ENCODE measurements at regions not wholly inside any gene's neighbourhood (a gene's known extent, or its start where the extent isn't known, plus 50 kb on each side); places are given as distances from the start of the nearest gene placed in this dataset.

DNA sequence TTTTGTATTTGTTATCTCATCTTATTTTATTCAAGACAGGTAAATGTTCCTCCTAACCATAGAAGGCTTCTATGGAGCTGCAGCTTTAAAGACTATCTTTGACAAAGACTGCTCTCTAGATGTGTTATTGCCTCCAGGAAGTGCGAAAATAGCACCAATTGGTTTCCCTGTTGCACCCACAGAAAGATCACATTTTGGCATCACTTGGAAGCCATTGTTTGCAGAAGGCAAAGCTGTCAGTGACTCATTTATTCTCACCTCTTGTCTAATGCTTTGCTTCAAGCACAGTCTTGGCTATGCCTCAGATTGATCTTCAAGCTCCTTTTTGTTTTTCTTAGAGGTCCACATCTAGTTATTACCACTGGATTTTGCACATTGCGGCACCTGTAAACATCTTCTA, 150.3 kb downstream of the PCDH7 start:
- CTCF ChIA-PET (ENCODE audit: unreplicated experiment): no interaction called here
- H3K79me2 ChIP-seq (ENCODE audit: insufficient read depth, low read depth, low read length): no peaks in the 10 kb centered on the region
- H3K4me2 ChIP-seq (ENCODE audit: low read length): no peak overlapping the region

DNA sequence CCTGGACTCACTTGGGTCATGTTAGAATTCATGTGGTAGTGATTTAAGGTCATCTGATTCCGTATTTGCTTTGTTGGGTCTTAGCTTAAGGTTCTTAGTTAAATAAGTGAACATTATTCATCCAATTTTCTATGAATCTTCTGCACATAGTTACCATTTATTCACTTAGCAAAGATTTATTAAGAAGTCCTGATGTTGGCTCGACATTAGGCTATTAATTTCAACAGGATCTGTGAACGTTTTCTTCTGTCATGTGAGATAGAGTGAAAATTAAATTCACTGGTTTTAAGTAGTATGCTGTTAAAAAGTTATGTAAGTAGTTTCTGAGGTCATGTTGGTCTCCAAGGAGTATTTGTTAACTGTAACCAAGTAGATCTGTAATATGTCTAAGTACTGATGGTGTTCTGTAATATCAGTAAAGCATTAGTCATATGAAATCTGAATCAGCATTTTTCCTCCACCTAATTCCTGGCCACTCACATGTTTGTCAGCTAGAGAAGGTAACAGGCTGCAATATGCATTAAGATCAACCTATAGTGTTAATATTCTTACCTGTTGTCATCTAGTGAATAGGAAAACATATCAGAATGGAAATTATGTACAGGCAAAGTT, 155.6 kb downstream of the PCDH7 start:
- no peak for TF ChIP-seq EZH2phosphoT487 (IDR thresholded peaks at IDR 0.05; ENCODE audit: borderline replicate concordance, low read depth, low read length)
- TF ChIP-seq, protein P1, sequence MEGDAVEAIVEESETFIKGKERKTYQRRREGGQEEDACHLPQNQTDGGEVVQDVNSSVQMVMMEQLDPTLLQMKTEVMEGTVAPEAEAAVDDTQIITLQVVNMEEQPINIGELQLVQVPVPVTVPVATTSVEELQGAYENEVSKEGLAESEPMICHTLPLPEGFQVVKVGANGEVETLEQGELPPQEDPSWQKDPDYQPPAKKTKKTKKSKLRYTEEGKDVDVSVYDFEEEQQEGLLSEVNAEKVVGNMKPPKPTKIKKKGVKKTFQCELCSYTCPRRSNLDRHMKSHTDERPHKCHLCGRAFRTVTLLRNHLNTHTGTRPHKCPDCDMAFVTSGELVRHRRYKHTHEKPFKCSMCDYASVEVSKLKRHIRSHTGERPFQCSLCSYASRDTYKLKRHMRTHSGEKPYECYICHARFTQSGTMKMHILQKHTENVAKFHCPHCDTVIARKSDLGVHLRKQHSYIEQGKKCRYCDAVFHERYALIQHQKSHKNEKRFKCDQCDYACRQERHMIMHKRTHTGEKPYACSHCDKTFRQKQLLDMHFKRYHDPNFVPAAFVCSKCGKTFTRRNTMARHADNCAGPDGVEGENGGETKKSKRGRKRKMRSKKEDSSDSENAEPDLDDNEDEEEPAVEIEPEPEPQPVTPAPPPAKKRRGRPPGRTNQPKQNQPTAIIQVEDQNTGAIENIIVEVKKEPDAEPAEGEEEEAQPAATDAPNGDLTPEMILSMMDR (conservative IDR thresholded peaks at IDR 0.05; ENCODE audit: low read length): no peak
- BruUV-seq (replicated peaks): no TSS peak
- H3K4me2 ChIP-seq (ENCODE audit: low read length): no peak overlapping the region
- no peaks in the 10 kb centered on the region for H3K79me2 ChIP-seq (ENCODE audit: insufficient read depth, low read depth, low read length)
- H3K27ac ChIP-seq (ENCODE audit: low read depth, low read length, poor library complexity, severe bottlenecking): no peak overlapping the region
- no peak overlapping the region for H2AFZ ChIP-seq (ENCODE audit: low read length)
- ChIA-PET CTCF (ENCODE audit: unreplicated experiment) (no interaction called here), POLR2A (no interaction called here)
- DNase-seq (ENCODE audit: low spot score): no peak
- no peak overlapping the region for H3K4me3 ChIP-seq (ENCODE audit: low read depth, low read length, poor library complexity, severe bottlenecking)
- no peaks in the 10 kb centered on the region for H3K9me2 ChIP-seq (ENCODE audit: insufficient read depth, low read length)
- H3K9me3 ChIP-seq (ENCODE audit: low read length): no peaks in the 10 kb centered on the region
- H3K36me3 ChIP-seq (ENCODE audit: insufficient read depth, low read length): no peaks in the 10 kb centered on the region
- H3K4me1 ChIP-seq (ENCODE audit: insufficient read depth, low read length, poor library complexity, severe bottlenecking): no peaks in the 10 kb centered on the region
- H4K20me1 ChIP-seq (ENCODE audit: insufficient read depth, low read length): no peaks in the 10 kb centered on the region
- intact Hi-C loops (cut with micrococcal nuclease; ENCODE audit: unreplicated experiment): no loop called here

More for the DNA sequence above, 150.3 kb downstream of the PCDH7 start:
- H3K27ac ChIP-seq (ENCODE audit: low read depth, low read length, poor library complexity, severe bottlenecking): no peak overlapping the region
- H3K4me3 ChIP-seq (ENCODE audit: low read depth, low read length, poor library complexity, severe bottlenecking): no peak overlapping the region
- no peaks in the 10 kb centered on the region for H4K20me1 ChIP-seq (ENCODE audit: insufficient read depth, low read length)
- H3K4me1 ChIP-seq (ENCODE audit: insufficient read depth, low read length, poor library complexity, severe bottlenecking): no peaks in the 10 kb centered on the region
- TF ChIP-seq, protein P1 (conservative IDR thresholded peaks at IDR 0.05; ENCODE audit: low read length): no peak
- no peak for TF ChIP-seq EZH2phosphoT487 (IDR thresholded peaks at IDR 0.05; ENCODE audit: borderline replicate concordance, low read depth, low read length)
- no peak overlapping the region for H2AFZ ChIP-seq (ENCODE audit: low read length)
- POLR2A ChIA-PET: no interaction called here
- intact Hi-C loops (cut with micrococcal nuclease; ENCODE audit: unreplicated experiment): no loop called here
- no peaks in the 10 kb centered on the region for H3K9me2 ChIP-seq (ENCODE audit: insufficient read depth, low read length)
- no TSS peak for BruUV-seq (replicated peaks)
- DNase-seq (ENCODE audit: low spot score): no peak
- no peaks in the 10 kb centered on the region for H3K9me3 ChIP-seq (ENCODE audit: low read length)
- no peaks in the 10 kb centered on the region for H3K36me3 ChIP-seq (ENCODE audit: insufficient read depth, low read length)

DNA sequence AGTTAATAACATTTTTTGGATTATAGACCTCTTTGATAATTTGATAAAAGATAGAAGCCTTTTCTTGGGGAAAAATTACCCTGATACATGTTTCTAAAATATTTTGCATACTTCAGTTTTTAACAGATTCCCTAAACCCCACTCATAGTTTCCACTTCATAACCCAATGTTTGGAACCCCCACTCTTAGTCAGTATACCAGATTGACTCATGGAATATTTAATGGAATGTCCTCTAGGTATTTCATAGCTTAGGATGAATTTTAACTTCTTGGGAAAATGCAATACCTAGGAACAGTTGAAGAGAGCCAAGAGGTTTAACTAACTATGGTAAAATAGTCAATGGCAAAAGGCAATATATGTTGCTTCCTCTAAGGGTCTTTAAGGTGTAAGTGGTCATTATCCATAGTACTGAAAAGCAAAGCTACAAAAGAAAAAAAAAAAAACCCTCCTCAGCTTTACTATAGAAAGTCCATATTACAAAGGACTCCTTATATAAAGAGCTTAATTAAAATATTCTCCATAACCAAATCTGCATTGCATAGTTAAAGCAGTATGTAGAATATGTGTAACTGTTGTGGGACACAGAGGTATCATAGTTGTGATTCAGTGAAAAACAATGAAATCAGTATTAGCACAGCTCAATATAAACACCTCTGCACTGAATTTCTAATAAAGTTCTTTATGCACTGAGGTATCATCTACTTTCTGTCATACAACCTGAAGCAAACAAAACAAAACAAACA, 159.9 kb downstream of the PCDH7 start:
- Histone ChIP-seq H2AFZ (ENCODE audit: low read length) (no peak overlapping the region), H3K4me1 (ENCODE audit: insufficient read depth, low read length, poor library complexity, severe bottlenecking) (no peaks in the 10 kb centered on the region), H3K79me2 (ENCODE audit: insufficient read depth, low read depth, low read length) (no peaks in the 10 kb centered on the region), H3K27ac (ENCODE audit: low read depth, low read length, poor library complexity, severe bottlenecking) (no peak overlapping the region), H3K4me2 (ENCODE audit: low read length) (no peak overlapping the region), H3K9me2 (ENCODE audit: insufficient read depth, low read length) (no peaks in the 10 kb centered on the region), H3K4me3 (ENCODE audit: low read depth, low read length, poor library complexity, severe bottlenecking) (no peak overlapping the region), H3K36me3 (ENCODE audit: insufficient read depth, low read length) (no peaks in the 10 kb centered on the region), H3K9me3 (ENCODE audit: low read length) (no peaks in the 10 kb centered on the region), H4K20me1 (ENCODE audit: insufficient read depth, low read length) (no peaks in the 10 kb centered on the region)
- no TSS peak for BruUV-seq (replicated peaks)
- DNase-seq (ENCODE audit: low spot score): no peak
- intact Hi-C loops (cut with micrococcal nuclease; ENCODE audit: unreplicated experiment): no loop called here
- ChIA-PET CTCF (ENCODE audit: unreplicated experiment) (no interaction called here), POLR2A (no interaction called here)
- TF ChIP-seq, protein P1 (conservative IDR thresholded peaks at IDR 0.05; ENCODE audit: low read length): no peak
- no peak for TF ChIP-seq EZH2phosphoT487 (IDR thresholded peaks at IDR 0.05; ENCODE audit: borderline replicate concordance, low read depth, low read length)
